NCI-H82 (cell line): ENCODE measurements at regions not wholly inside any gene's neighbourhood (a gene's known extent, or its start where the extent isn't known, plus 50 kb on each side); places are given as distances from the start of the nearest gene placed in this dataset.
"Not testable (repeated sequence)": the region's sequence is repeated elsewhere in the genome, so short reads cannot be mapped to it uniquely, and the experiment has no call there.

Source experiments
- DNase-seq: peaks from one replicate; lab custom pipeline; 2025; lab: John Stamatoyannopoulos, UW

- DNase-seq: no peak
Observed at GRCh38 chr6:4655196-4656025, 120.8 kb upstream of the CDYL start.

GRCh38 chr6:4653141-4653540 lies 123.1 kb upstream of the CDYL start:
- no peak for DNase-seq

GRCh38 chr6:4651831-4652467 lies 124.3 kb upstream of the CDYL start:
- no peak for DNase-seq

- DNase-seq: no peak
Observed at GRCh38 chr6:4649728-4650127, 126.5 kb upstream of the CDYL start.

- peak; percentile 84 for DNase-seq
Observed at GRCh38 chr6:4647414-4648365, 128.5 kb upstream of the CDYL start.

- DNase-seq: peak; percentile 7
Observed at GRCh38 chr6:4645713-4646360, 130.4 kb upstream of the CDYL start.

DNA sequence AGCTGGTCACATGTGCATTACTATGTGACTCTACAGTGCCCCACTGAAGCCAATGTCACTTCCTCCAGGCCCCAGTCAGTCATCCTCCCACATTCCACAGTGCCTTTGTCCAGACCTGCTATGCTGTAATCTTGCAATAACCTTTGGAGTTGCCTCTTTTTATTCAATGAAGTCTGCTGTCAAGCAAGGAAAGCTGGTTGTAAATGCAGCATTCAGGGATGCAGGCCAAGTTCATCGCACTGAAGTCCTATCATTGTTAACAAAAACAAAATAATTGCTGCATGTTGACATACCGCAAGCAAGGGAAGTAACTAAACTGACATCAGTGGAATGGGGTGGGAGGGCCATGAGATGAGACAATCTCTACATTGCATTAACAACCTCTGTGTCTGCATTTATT lies 131.2 kb upstream of the CDYL start:
- no peak for DNase-seq

DNA sequence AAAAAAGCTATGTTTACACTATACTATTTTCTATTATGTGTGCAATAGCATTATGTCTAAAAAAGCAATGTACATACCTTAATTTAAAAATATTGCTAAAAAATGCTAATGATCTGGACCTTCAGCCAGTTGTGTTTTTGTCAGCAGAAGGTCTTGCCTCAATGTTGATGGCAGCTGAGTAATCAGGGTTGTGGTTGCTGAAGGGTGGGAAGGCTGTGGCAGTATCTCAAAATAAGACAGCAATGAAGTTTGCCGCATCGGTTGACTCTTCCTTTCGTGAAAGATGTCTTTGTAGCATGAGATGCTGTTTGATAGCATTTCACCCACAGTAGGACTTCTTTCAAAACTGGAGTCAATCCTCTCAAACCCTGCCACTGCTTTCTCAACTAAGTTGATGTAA lies 134.7 kb upstream of the CDYL start:
- no peak for DNase-seq

DNA sequence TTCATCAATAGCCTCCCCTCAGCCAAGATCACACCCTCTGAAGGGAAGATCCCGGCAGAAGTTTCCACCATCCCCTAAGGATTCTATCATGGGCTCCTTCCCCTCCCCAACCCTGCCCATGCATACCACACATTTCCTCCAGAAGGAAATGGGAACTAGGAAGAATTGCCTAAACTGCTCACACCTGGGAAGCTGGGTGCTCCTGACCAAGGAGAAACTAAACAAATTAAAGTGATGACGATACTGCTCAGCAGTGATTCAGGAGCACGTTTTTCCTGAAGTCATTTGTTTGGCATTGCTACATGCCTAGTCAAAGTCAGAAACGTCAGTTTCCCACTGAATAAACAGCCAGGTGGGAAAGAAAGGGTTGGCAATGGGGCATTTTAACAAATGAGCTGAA lies 136.1 kb upstream of the CDYL start:
- no peak for DNase-seq

DNA sequence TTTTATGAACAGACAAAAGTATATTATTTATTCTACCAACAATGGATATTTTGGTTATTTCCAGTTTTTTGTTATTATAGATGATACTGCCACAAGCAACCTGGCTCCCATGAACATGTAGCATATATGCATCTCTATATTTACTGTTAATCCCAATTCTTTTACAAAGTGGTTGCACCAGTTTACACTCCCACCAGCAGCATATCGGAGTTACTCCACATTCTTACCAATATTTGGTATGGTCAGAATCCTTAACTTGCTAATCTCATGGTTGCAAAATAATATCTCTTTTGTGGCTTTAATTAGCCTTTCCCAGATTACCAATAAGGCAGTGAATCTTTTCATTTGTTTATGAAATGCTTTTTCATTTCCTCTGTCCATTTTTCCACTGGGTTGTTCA lies 137.6 kb upstream of the CDYL start:
- no peak for DNase-seq

- no peak for DNase-seq
Observed at GRCh38 chr6:4637691-4638433, 138.3 kb upstream of the CDYL start.

- no peak for DNase-seq
Observed at GRCh38 chr6:4636881-4637224, 139.4 kb upstream of the CDYL start.

GRCh38 chr6:4636191-4636880 lies 139.9 kb upstream of the CDYL start:
- DNase-seq: no peak

GRCh38 chr6:4635666-4636065 lies 140.5 kb upstream of the CDYL start:
- DNase-seq: no peak

- DNase-seq: no peak
Observed at GRCh38 chr6:4632421-4632820, 143.8 kb upstream of the CDYL start.

GRCh38 chr6:4629789-4630188 lies 146.4 kb upstream of the CDYL start:
- DNase-seq: not testable (repeated sequence)

DNA sequence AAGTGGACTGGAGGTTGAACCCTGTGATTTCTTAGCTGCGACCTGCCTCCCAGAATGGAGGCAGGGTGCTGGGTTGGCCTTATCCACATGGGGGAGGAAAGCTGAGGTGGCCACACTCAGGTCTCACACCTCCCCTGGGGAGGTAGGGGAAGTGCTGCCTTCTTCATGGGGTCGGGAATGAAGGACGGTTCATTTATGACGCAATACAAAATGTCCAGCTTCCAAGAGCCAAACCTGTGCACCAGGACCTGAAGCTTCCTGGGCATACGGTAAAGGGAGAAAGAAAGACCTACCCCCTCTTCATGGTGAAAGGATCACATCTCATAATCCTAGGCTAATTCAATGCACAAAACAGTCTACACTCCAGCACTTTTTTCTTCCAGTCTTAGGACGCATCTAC lies 150.6 kb upstream of the CDYL start:
- no peak for DNase-seq

GRCh38 chr6:4624726-4625125 lies 151.5 kb upstream of the CDYL start:
- no peak for DNase-seq

DNA sequence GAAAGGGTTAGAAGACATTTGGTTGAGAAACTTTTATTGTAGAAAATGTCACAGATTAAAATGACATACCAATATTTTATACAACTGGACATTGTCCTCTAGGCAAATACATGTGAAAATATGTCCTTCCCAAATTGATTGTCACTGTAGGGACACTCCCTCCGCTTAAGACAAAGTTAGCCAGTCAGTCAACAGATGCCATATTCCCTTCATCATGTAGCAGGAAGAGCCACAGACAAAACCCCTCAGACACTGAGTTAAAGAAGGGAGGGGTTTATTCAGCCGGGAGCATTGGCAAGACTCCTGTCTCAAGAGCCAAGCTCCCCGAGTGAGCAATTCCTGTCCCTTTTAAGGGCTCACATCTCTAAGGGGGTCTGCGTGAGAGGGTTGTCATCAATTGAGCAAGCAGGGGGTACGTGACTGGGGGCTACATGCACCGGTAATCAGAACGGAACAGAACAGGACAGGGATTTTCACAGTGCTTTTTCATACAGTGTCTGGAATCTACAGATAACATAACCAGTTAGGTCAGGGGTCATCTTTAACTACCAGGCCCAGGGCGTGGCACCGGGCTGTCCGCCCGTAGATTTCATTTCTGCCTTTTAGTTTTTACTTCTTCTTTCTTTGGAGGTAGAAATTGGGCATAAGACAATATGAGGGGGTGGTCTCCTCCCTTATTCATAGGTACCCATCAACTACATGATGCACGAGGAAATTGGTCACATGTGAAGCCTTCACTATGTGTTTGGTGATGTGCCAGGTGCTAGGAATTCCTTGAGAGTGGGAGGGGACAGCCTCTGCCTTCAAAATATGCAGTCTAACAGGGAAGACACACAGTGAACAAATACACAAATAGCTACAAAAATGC lies 155.7 kb upstream of the CDYL start:
- DNase-seq: no peak

GRCh38 chr6:4616311-4616710 lies 159.9 kb upstream of the CDYL start:
- DNase-seq: no peak
